Lower leg skin (tissue), 3 donors: ENCODE measurements at regions not wholly inside any gene's neighbourhood (a gene's known extent, or its start where the extent isn't known, plus 50 kb on each side); places are given as distances from the start of the nearest gene placed in this dataset.

ENCODE experiments used
- POLR2A ChIP-seq, 2 donors: fragments of 450-650 bp; IDR thresholded peaks; one replicate each; pipeline ENCODE4 v1.6.1; 2016 to 2017; ENCODE audit warnings: antibody characterized with exemption in 2 of 2, mild to moderate bottlenecking in 1 of 2, moderate library complexity in 1 of 2
- TF ChIP-seq, protein P1 (sequence below), 3 donors: fragments of 450-650 bp; IDR thresholded peaks; one replicate each; pipeline ENCODE4 v1.5.1; 2016; ENCODE audit warnings: antibody characterized with exemption in 3 of 3, mild to moderate bottlenecking in 3 of 3, moderate library complexity in 2 of 3

DNA sequence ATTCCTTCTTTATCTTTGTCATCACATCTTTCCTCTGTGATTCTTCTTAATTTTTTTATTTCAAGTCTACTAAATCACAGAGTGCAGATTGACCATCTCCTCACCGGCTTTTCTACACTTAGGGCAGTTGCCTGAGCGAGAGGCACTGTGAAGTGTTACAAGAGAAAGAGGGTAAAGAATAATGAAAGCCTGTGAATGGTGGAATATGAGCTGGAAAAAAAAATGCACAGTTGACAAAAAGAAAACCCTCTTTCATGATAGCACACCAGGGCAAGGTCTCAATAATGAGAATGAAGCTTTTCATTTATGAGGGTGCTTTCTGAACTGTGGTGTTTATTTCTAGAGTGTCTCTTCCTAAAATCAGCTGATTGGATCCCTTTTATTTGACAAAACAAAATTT lies 106.2 kb upstream of the PDE3A start:
- TF ChIP-seq, protein P1, sequence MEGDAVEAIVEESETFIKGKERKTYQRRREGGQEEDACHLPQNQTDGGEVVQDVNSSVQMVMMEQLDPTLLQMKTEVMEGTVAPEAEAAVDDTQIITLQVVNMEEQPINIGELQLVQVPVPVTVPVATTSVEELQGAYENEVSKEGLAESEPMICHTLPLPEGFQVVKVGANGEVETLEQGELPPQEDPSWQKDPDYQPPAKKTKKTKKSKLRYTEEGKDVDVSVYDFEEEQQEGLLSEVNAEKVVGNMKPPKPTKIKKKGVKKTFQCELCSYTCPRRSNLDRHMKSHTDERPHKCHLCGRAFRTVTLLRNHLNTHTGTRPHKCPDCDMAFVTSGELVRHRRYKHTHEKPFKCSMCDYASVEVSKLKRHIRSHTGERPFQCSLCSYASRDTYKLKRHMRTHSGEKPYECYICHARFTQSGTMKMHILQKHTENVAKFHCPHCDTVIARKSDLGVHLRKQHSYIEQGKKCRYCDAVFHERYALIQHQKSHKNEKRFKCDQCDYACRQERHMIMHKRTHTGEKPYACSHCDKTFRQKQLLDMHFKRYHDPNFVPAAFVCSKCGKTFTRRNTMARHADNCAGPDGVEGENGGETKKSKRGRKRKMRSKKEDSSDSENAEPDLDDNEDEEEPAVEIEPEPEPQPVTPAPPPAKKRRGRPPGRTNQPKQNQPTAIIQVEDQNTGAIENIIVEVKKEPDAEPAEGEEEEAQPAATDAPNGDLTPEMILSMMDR (IDR thresholded peaks at IDR 0.05), result no peak
- TF ChIP-seq POLR2A (IDR thresholded peaks at IDR 0.05), result no peak
